ENCODE measurements at regions not wholly inside any gene's neighbourhood (a gene's known extent, or its start where the extent isn't known, plus 50 kb on each side); places are given as distances from the start of the nearest gene placed in this dataset.

- TF ChIP-seq CTCF (conservative IDR thresholded peaks at IDR 0.05; ENCODE audit: low read depth, low read length): no peak
- no peaks in the 10 kb centered on the region for H3K36me3 ChIP-seq (ENCODE audit: insufficient read depth)
- H2AFZ ChIP-seq (ENCODE audit: low read depth): no peak overlapping the region
- H3K4me1 ChIP-seq (ENCODE audit: low read depth, poor library complexity, severe bottlenecking): no peaks in the 10 kb centered on the region
- no peak overlapping the region for H3K4me2 ChIP-seq
- no peaks in the 10 kb centered on the region for H3K79me2 ChIP-seq (ENCODE audit: insufficient read depth, low read depth)
- H3K27ac ChIP-seq: no peak overlapping the region
- H3K27me3 ChIP-seq (ENCODE audit: insufficient read depth, low read depth): no peaks in the 10 kb centered on the region
- no peak overlapping the region for H3K9ac ChIP-seq
- no peak overlapping the region for H3K4me3 ChIP-seq (IDR thresholded peaks at IDR 0.05; ENCODE audit: insufficient read depth, low read depth, low read length)
- no peaks in the 10 kb centered on the region for H4K20me1 ChIP-seq (ENCODE audit: insufficient read depth)
Observed at GRCh38 chr3:69540706-69541581, 155.1 kb upstream of the FRMD4B start.

- no peaks in the 10 kb centered on the region for H4K20me1 ChIP-seq (ENCODE audit: insufficient read depth)
- H3K9ac ChIP-seq: no peak overlapping the region
- no peak for TF ChIP-seq CTCF (conservative IDR thresholded peaks at IDR 0.05; ENCODE audit: low read depth, low read length)
- H3K4me3 ChIP-seq (IDR thresholded peaks at IDR 0.05; ENCODE audit: insufficient read depth, low read depth, low read length): no peak overlapping the region
- no peaks in the 10 kb centered on the region for H3K4me1 ChIP-seq (ENCODE audit: low read depth, poor library complexity, severe bottlenecking)
- no peaks in the 10 kb centered on the region for H3K79me2 ChIP-seq (ENCODE audit: insufficient read depth, low read depth)
- no peaks in the 10 kb centered on the region for H3K27me3 ChIP-seq (ENCODE audit: insufficient read depth, low read depth)
- H3K36me3 ChIP-seq (ENCODE audit: insufficient read depth): no peaks in the 10 kb centered on the region
- H3K27ac ChIP-seq: no peak overlapping the region
- H3K4me2 ChIP-seq: no peak overlapping the region
- H2AFZ ChIP-seq (ENCODE audit: low read depth): no peak overlapping the region
Observed at GRCh38 chr3:69539134-69539533, 153.2 kb upstream of the FRMD4B start.

- Histone ChIP-seq H3K79me2 (ENCODE audit: insufficient read depth, low read depth) (no peaks in the 10 kb centered on the region), H3K4me3 (IDR thresholded peaks at IDR 0.05; ENCODE audit: insufficient read depth, low read depth, low read length) (no peak overlapping the region), H3K4me2 (no peak overlapping the region), H3K9ac (no peak overlapping the region), H3K4me1 (ENCODE audit: low read depth, poor library complexity, severe bottlenecking) (no peaks in the 10 kb centered on the region), H4K20me1 (ENCODE audit: insufficient read depth) (no peaks in the 10 kb centered on the region), H3K27ac (no peak overlapping the region), H3K27me3 (ENCODE audit: insufficient read depth, low read depth) (no peaks in the 10 kb centered on the region), H2AFZ (ENCODE audit: low read depth) (no peak overlapping the region), H3K36me3 (ENCODE audit: insufficient read depth) (no peaks in the 10 kb centered on the region)
- no peak for TF ChIP-seq CTCF (conservative IDR thresholded peaks at IDR 0.05; ENCODE audit: low read depth, low read length)
Observed at GRCh38 chr3:69538281-69538680, 152.4 kb upstream of the FRMD4B start.

- Histone ChIP-seq H3K4me3 (IDR thresholded peaks at IDR 0.05; ENCODE audit: insufficient read depth, low read depth, low read length) (no peak overlapping the region), H3K36me3 (ENCODE audit: insufficient read depth) (no peaks in the 10 kb centered on the region), H3K79me2 (ENCODE audit: insufficient read depth, low read depth) (no peaks in the 10 kb centered on the region), H3K27me3 (ENCODE audit: insufficient read depth, low read depth) (no peaks in the 10 kb centered on the region), H2AFZ (ENCODE audit: low read depth) (no peak overlapping the region), H3K4me1 (ENCODE audit: low read depth, poor library complexity, severe bottlenecking) (no peaks in the 10 kb centered on the region), H3K9ac (no peak overlapping the region), H4K20me1 (ENCODE audit: insufficient read depth) (no peaks in the 10 kb centered on the region), H3K4me2 (no peak overlapping the region), H3K27ac (no peak overlapping the region)
- TF ChIP-seq CTCF (conservative IDR thresholded peaks at IDR 0.05; ENCODE audit: low read depth, low read length): no peak
Observed at GRCh38 chr3:69536306-69537020, 150.6 kb upstream of the FRMD4B start.

Measured in KMS-11 (cell line).